Ammon's horn (tissue), 1 donor: ENCODE measurements at regions not wholly inside any gene's neighbourhood (a gene's known extent, or its start where the extent isn't known, plus 50 kb on each side); places are given as distances from the start of the nearest gene placed in this dataset.
"Not testable (repeated sequence)": the region's sequence is repeated elsewhere in the genome, so short reads cannot be mapped to it uniquely, and the experiment has no call there.

Experiments
- DNase-seq: peaks from one replicate; pipeline ENCODE4 v3.0.0-alpha.2; 2016; ENCODE audit warnings: low spot score

GRCh38 chrX:123788193-123788592 is 55.3 kb upstream of the THOC2 start:
- DNase-seq = not testable (repeated sequence)

DNA sequence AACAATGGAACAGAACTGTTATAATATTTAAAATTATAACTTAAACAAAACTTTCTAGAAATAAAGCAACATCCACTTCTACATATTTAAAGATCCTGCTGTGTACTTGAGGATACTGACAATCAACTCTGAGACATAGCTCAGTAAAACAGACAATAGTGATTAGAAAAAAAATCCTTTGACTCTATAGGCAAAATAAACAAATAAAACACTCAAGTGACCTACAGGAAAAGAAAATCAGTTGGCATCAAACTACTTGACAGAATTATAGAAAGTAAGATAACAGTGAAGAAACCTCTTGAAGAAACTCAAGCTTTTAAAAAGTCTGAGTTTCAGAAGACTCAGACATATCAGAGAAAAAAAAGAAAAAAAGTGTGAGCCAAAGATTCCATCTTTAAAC is 55.9 kb upstream of the THOC2 start:
- DNase-seq = no peak

DNA sequence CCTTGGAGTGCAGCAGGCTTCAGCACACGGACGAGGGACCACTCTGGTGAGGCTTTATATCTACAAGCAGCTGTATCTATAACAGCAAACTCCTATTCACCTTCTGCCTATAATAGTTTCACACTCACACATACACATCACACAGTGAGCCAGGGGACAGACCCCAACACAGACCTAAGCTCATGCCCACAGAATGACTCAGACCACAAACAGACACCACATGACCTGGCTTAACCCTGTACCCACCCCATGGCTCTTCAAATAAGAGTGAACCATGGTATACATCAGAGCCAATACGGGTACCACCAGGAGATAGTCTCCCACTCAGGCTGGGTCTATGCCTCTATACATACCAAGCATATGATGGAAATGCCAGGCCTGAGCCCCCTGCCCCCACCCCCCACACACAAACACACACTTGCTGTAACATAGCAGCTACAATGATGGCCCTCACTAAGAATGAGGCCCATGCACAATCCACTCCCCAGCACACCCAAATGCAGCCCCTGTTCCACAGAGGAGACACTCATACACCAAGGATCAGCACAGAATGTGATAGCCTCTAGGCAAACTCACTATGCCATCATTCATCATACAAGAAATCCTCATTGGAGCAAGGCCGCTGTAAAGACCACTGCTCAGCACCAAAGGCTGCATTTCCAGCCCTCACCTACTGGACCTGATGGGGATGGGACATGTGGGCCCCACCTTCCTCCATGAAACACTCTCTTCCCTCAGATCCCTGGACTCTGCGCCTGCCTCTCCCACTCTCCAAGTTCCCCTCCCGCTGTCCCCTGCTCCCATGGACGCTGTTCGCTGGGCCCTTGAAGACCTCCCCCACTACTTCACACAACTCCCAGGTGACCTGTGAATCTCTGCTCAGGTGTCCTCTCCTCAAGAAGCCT is 62.1 kb upstream of the XIAP start:
- no peak for DNase-seq

GRCh38 chrX:123798706-123799430 is 61.0 kb upstream of the XIAP start:
- DNase-seq = not testable (repeated sequence)

DNA sequence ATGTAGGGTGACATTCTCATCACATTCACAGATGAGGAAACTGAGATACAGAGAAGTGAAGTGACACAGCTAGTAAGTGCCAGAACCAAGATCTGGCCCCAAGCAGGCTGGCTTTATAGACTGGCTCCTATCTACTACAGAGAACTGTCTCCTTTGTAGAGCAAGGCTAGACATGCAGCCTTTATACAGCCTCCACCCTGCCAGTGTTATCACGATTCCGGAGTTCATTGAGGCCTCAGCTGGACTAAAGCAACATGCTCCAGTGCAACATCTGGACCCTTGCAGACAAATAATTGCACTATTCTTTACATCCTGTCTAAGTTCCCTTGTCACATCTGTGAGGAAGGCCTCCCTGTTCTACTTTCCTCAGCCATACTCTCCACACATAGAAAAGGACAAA is 58.0 kb upstream of the XIAP start:
- no peak for DNase-seq

GRCh38 chrX:123803331-123803983 is 56.4 kb upstream of the XIAP start:
- DNase-seq = no peak

GRCh38 chrX:123803984-123804365 is 55.9 kb upstream of the XIAP start:
- not testable (repeated sequence) for DNase-seq

GRCh38 chrX:123807835-123808416 is 51.9 kb upstream of the XIAP start:
- DNase-seq = peak; percentile 7

- no peak for DNase-seq
Measured at GRCh38 chrX:123809854-123810375, 49.9 kb upstream of the XIAP start.
